ENCODE measurements at regions not wholly inside any gene's neighbourhood (a gene's known extent, or its start where the extent isn't known, plus 50 kb on each side); places are given as distances from the start of the nearest gene placed in this dataset.

GRCh38 chr2:146989741-146990140, 855.1 kb upstream of the ACVR2A start:
- TF ChIP-seq, protein P1, sequence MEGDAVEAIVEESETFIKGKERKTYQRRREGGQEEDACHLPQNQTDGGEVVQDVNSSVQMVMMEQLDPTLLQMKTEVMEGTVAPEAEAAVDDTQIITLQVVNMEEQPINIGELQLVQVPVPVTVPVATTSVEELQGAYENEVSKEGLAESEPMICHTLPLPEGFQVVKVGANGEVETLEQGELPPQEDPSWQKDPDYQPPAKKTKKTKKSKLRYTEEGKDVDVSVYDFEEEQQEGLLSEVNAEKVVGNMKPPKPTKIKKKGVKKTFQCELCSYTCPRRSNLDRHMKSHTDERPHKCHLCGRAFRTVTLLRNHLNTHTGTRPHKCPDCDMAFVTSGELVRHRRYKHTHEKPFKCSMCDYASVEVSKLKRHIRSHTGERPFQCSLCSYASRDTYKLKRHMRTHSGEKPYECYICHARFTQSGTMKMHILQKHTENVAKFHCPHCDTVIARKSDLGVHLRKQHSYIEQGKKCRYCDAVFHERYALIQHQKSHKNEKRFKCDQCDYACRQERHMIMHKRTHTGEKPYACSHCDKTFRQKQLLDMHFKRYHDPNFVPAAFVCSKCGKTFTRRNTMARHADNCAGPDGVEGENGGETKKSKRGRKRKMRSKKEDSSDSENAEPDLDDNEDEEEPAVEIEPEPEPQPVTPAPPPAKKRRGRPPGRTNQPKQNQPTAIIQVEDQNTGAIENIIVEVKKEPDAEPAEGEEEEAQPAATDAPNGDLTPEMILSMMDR (IDR thresholded peaks at IDR 0.05) = no peak
- TF ChIP-seq POLR2A (IDR thresholded peaks at IDR 0.05) = no peak
